ENCODE measurements at regions not wholly inside any gene's neighbourhood (a gene's known extent, or its start where the extent isn't known, plus 50 kb on each side); places are given as distances from the start of the nearest gene placed in this dataset.

GRCh38 chr5:74140409-74140808 is 500.1 kb downstream of the ENC1 start:
- Histone ChIP-seq H3K4me1 (ENCODE audit: low read depth) (no peaks in the 10 kb centered on the region), H3K36me3 (no peaks in the 10 kb centered on the region), H3K9me3 (ENCODE audit: low read depth) (no peaks in the 10 kb centered on the region), H3K27ac (no peak overlapping the region), H3K27me3 (no peaks in the 10 kb centered on the region), H3K4me3 (no peak overlapping the region)
- TF ChIP-seq, protein P1, sequence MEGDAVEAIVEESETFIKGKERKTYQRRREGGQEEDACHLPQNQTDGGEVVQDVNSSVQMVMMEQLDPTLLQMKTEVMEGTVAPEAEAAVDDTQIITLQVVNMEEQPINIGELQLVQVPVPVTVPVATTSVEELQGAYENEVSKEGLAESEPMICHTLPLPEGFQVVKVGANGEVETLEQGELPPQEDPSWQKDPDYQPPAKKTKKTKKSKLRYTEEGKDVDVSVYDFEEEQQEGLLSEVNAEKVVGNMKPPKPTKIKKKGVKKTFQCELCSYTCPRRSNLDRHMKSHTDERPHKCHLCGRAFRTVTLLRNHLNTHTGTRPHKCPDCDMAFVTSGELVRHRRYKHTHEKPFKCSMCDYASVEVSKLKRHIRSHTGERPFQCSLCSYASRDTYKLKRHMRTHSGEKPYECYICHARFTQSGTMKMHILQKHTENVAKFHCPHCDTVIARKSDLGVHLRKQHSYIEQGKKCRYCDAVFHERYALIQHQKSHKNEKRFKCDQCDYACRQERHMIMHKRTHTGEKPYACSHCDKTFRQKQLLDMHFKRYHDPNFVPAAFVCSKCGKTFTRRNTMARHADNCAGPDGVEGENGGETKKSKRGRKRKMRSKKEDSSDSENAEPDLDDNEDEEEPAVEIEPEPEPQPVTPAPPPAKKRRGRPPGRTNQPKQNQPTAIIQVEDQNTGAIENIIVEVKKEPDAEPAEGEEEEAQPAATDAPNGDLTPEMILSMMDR (IDR thresholded peaks at IDR 0.05; ENCODE audit: low read depth, low read length): no peak
- DNase-seq (ENCODE audit: low read depth in 1 of 2, low spot score in 1 of 2): no peak

- TF ChIP-seq, protein P1 (IDR thresholded peaks at IDR 0.05; ENCODE audit: low read depth, low read length): no peak
- no peak overlapping the region for H3K27ac ChIP-seq
- no peaks in the 10 kb centered on the region for H3K36me3 ChIP-seq
- H3K4me1 ChIP-seq (ENCODE audit: low read depth): no peaks in the 10 kb centered on the region
- H3K9me3 ChIP-seq (ENCODE audit: low read depth): no peaks in the 10 kb centered on the region
- no peak overlapping the region for H3K4me3 ChIP-seq
- no peaks in the 10 kb centered on the region for H3K27me3 ChIP-seq
- no peak for DNase-seq (ENCODE audit: low read depth in 1 of 2, low spot score in 1 of 2)
These were observed 500.9 kb downstream of the ENC1 start for GRCh38 chr5:74139589-74139988.

DNA sequence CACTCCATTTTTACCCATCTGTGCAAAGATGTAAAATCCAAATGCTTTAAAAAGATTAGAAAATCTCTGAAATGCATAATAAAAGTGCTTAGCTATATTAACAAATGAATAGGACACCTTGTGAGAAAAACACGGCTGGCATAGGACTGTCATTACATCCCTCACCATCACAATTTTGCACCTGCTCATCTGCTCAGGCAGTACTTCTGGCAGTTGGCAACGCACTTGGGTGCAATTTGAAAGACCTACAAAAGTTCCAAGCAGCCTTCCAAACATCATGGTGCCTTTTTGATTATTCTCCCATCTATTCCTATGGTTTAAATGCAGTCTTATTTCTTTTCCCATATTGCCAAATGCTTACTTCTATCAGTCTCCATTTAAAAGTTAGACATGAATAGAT is 501.8 kb downstream of the ENC1 start:
- TF ChIP-seq, protein P1 (IDR thresholded peaks at IDR 0.05; ENCODE audit: low read depth, low read length): no peak
- H3K27me3 ChIP-seq: no peaks in the 10 kb centered on the region
- H3K27ac ChIP-seq: no peak overlapping the region
- no peak overlapping the region for H3K4me3 ChIP-seq
- no peaks in the 10 kb centered on the region for H3K4me1 ChIP-seq (ENCODE audit: low read depth)
- H3K36me3 ChIP-seq: no peaks in the 10 kb centered on the region
- no peaks in the 10 kb centered on the region for H3K9me3 ChIP-seq (ENCODE audit: low read depth)
- DNase-seq (ENCODE audit: low read depth in 1 of 2, low spot score in 1 of 2): no peak

- TF ChIP-seq, protein P1 (IDR thresholded peaks at IDR 0.05; ENCODE audit: low read depth, low read length): no peak
- no peak overlapping the region for H3K4me3 ChIP-seq
- no peaks in the 10 kb centered on the region for H3K4me1 ChIP-seq (ENCODE audit: low read depth)
- no peaks in the 10 kb centered on the region for H3K9me3 ChIP-seq (ENCODE audit: low read depth)
- H3K27ac ChIP-seq: no peak overlapping the region
- DNase-seq (ENCODE audit: low read depth in 1 of 2, low spot score in 1 of 2): no peak
- no peaks in the 10 kb centered on the region for H3K27me3 ChIP-seq
- no peaks in the 10 kb centered on the region for H3K36me3 ChIP-seq
These were observed 504.2 kb downstream of the ENC1 start for GRCh38 chr5:74136276-74136825.

GRCh38 chr5:74135033-74135432 is 505.5 kb downstream of the ENC1 start:
- TF ChIP-seq, protein P1 (IDR thresholded peaks at IDR 0.05; ENCODE audit: low read depth, low read length): no peak
- H3K4me1 ChIP-seq (ENCODE audit: low read depth): no peaks in the 10 kb centered on the region
- no peaks in the 10 kb centered on the region for H3K27me3 ChIP-seq
- no peaks in the 10 kb centered on the region for H3K36me3 ChIP-seq
- H3K27ac ChIP-seq: no peak overlapping the region
- no peak for DNase-seq (ENCODE audit: low read depth in 1 of 2, low spot score in 1 of 2)
- H3K9me3 ChIP-seq (ENCODE audit: low read depth): no peaks in the 10 kb centered on the region
- H3K4me3 ChIP-seq: no peak overlapping the region

DNA sequence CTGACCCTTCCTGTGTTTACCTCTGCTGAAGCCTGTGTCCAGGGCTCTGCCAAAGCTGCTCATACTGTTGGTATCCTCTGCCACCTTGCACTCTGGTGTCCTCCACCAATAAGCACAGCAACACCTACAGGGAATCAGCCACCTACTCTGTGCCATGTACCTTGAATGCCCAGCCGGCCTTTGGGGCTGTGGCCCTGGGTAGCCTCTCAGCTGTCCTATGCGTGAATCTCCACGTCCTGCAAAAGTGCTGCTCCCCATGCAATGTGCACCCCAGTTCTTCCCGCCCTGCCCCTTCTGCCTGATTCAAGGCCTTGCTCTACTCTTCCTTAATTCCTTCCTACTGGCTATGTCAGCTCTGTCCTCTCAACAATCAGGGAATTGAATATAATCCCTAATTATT is 506.5 kb downstream of the ARHGEF28 start:
- H3K9me3 ChIP-seq (ENCODE audit: low read depth): no peaks in the 10 kb centered on the region
- TF ChIP-seq, protein P1 (IDR thresholded peaks at IDR 0.05; ENCODE audit: low read depth, low read length): no peak
- H3K36me3 ChIP-seq: no peaks in the 10 kb centered on the region
- no peaks in the 10 kb centered on the region for H3K27me3 ChIP-seq
- no peak for DNase-seq (ENCODE audit: low read depth in 1 of 2, low spot score in 1 of 2)
- no peaks in the 10 kb centered on the region for H3K4me1 ChIP-seq (ENCODE audit: low read depth)
- no peak overlapping the region for H3K4me3 ChIP-seq
- no peak overlapping the region for H3K27ac ChIP-seq

Measured in cardiac muscle cell (in vitro differentiated cells and primary cell).